HCT116 (cell line): ENCODE measurements at regions not wholly inside any gene's neighbourhood (a gene's known extent, or its start where the extent isn't known, plus 50 kb on each side); places are given as distances from the start of the nearest gene placed in this dataset.

ENCODE experiments used
- ATAC-seq: fragments of 200-7000 bp; cut with Tn5 transposase; 2 replicates; pipeline ENCODE4 v1.9.1; 2020; ENCODE audit warnings: mild to moderate bottlenecking, moderate library complexity
- BruUV-seq: library from RNA; stranded (reverse); fragments of 400-500 nt; replicated peaks from 2 replicates; lab custom pipeline; 2021; lab: Mats Ljungman, UMichigan
- CTCF ChIA-PET: fragments of 300-600 bp; sonication (Branson Sonifier 250); formaldehyde crosslinking; loops from one replicate; lab custom pipeline; 2021; ENCODE audit warnings: antibody characterized with exemption; lab: Charles Lee
- POLR2A ChIA-PET: fragments of 300-600, 350-600 bp; sonication (Branson Sonifier 250); formaldehyde crosslinking; loops from one replicate; lab custom pipeline; 2021; ENCODE audit warnings: antibody characterized with exemption; lab: Charles Lee
- RAD21 ChIA-PET, 2 experiments: fragments of 300-600 bp; sonication (Branson Sonifier 250); formaldehyde crosslinking; loops; one replicate each; lab custom pipeline; 2023; ENCODE audit warnings: low total read pairs in 2 of 2; ENCODE audit not compliant: uncharacterized antibody in 2 of 2, unreplicated experiment in 2 of 2, low non-redundant PET in 1 of 2; lab: Charles Lee
- DNase-seq: peaks from one replicate; pipeline ENCODE4 v3.0.0-alpha.2; 2010; ENCODE audit warnings: low read depth, low spot score
- H2AFZ ChIP-seq: fragments of 200-600 bp; shearing (Covaris generic), sonication (generic); 2 replicates; pipeline ENCODE4 v1.6.1; 2017; ENCODE audit warnings: low read depth, mixed run types, mixed read lengths, antibody characterized with exemption, low read length; ENCODE audit not compliant: poor library complexity, severe bottlenecking
- H3K27ac ChIP-seq: 2 replicates; pipeline ENCODE4 v1.5.1; 2012; ENCODE audit warnings: low read depth, low read length
- H3K27me3 ChIP-seq: fragments of 200-600 bp; sonication (generic); 2 replicates; pipeline ENCODE4 v1.6.1; 2016; ENCODE audit warnings: mixed run types, low read length, mixed read lengths; ENCODE audit not compliant: insufficient read depth
- H3K36me3 ChIP-seq, 2 experiments: fragments of 200-500 bp in 1 of 2; fragments of 200-600 bp in 1 of 2; sonication (Bioruptor generic) in 1 of 2; sonication (generic) in 1 of 2; 2 replicates each; pipeline versions ENCODE4 v1.5.1 to v1.6.1; 2014 to 2016; ENCODE audit warnings: low read length in 2 of 2, inconsistent platforms in 1 of 2, mixed read lengths in 1 of 2, mixed run types in 1 of 2; ENCODE audit not compliant: insufficient read depth in 2 of 2, control insufficient read depth in 1 of 2
- H3K4me1 ChIP-seq, 2 experiments: fragments of 200-600 bp in 1 of 2; sonication (generic) in 1 of 2; 2 replicates each; pipeline versions ENCODE4 v1.5.1 to v1.6.1; 2012 to 2017; ENCODE audit warnings: low read length in 2 of 2, inconsistent platforms in 1 of 2, mild to moderate bottlenecking in 1 of 2, mixed read lengths in 1 of 2, mixed run types in 1 of 2, moderate library complexity in 1 of 2; ENCODE audit not compliant: insufficient read depth in 2 of 2, control insufficient read depth in 1 of 2
- H3K4me2 ChIP-seq: fragments of 200-600 bp; sonication (generic); 2 replicates; pipeline ENCODE4 v1.6.1; 2017; ENCODE audit warnings: mixed run types, low read length, mixed read lengths
- H3K4me3 ChIP-seq, 2 experiments: fragments of 200-600 bp in 1 of 2; sonication (generic) in 1 of 2; replicated peaks in 1 of 2; 2 replicates each; pipeline ENCODE4 v1.5.1; 2011 to 2016; ENCODE audit warnings: low read length in 2 of 2, control low read depth in 1 of 2, low read depth in 1 of 2, mild to moderate bottlenecking in 1 of 2, mixed read lengths in 1 of 2, mixed run types in 1 of 2
- H3K79me2 ChIP-seq: fragments of 200-600 bp; sonication (generic); 2 replicates; pipeline ENCODE4 v1.6.1; 2017; ENCODE audit warnings: mild to moderate bottlenecking, mixed run types, low read length, moderate library complexity, mixed read lengths; ENCODE audit not compliant: insufficient read depth
- H3K9ac ChIP-seq: fragments of 200-600 bp; sonication (generic); 2 replicates; pipeline ENCODE4 v1.6.1; 2016; ENCODE audit warnings: low read length, mixed read lengths
- H3K9me2 ChIP-seq: fragments of 200-600 bp; sonication (generic), shearing (Covaris generic); 2 replicates; pipeline ENCODE4 v1.6.1; 2017; ENCODE audit warnings: mixed run types, mild to moderate bottlenecking, moderate library complexity; ENCODE audit not compliant: insufficient read depth
- H3K9me3 ChIP-seq, 2 experiments: fragments of 200-500 bp in 1 of 2; fragments of 200-600 bp in 1 of 2; sonication (Bioruptor generic) in 1 of 2; sonication (generic) in 1 of 2; 2 replicates each; pipeline ENCODE4 v1.6.1; 2014 to 2017; ENCODE audit warnings: low read length in 2 of 2, mixed read lengths in 2 of 2, inconsistent platforms in 1 of 2, low read depth in 1 of 2, mild to moderate bottlenecking in 1 of 2, mixed run types in 1 of 2, moderate library complexity in 1 of 2; ENCODE audit not compliant: control insufficient read depth in 1 of 2, insufficient read depth in 1 of 2
- H4K20me1 ChIP-seq: fragments of 200-600 bp; sonication (generic), shearing (Covaris generic); 2 replicates; pipeline ENCODE4 v1.6.1; 2017; ENCODE audit warnings: mixed run types, mild to moderate bottlenecking, moderate library complexity; ENCODE audit not compliant: insufficient read depth
- CBX3 ChIP-seq: IDR thresholded peaks from 2 replicates; pipeline ENCODE4 v1.6.1; 2012; ENCODE audit warnings: low read depth
- EGR1 ChIP-seq: IDR thresholded peaks from 2 replicates; pipeline ENCODE4 v1.6.1; 2012; ENCODE audit warnings: low read depth
- FOSL1 ChIP-seq: IDR thresholded peaks from 2 replicates; pipeline ENCODE4 v1.6.1; 2012; ENCODE audit warnings: low read depth
- SIN3A ChIP-seq: IDR thresholded peaks from 2 replicates; pipeline ENCODE4 v1.6.1; 2012; ENCODE audit warnings: low read depth
- SP1 ChIP-seq: IDR thresholded peaks from 2 replicates; pipeline ENCODE4 v1.6.1; 2012; ENCODE audit warnings: low read depth
- TCF7L2 ChIP-seq: IDR thresholded peaks from 2 replicates; pipeline ENCODE4 v1.7.0; 2011; ENCODE audit warnings: borderline replicate concordance, inconsistent platforms; ENCODE audit not compliant: insufficient read depth, insufficient read length; ENCODE audit errors: extremely low read depth
- YY1 ChIP-seq: IDR thresholded peaks from 2 replicates; pipeline ENCODE4 v1.6.1; 2011; ENCODE audit warnings: low read length, low read depth, moderate library complexity, mild to moderate bottlenecking; ENCODE audit not compliant: insufficient replicate concordance; ENCODE audit errors: extremely low read depth
- ZFX ChIP-seq: fragments of 450-650 bp; IDR thresholded peaks from 2 replicates; pipeline ENCODE4 v1.6.1; 2017
- ZNF274 ChIP-seq: fragments of 200-500 bp; sonication (Bioruptor generic); IDR thresholded peaks from 2 replicates; pipeline ENCODE4 v1.6.1; 2014; ENCODE audit warnings: mild to moderate bottlenecking, low read depth, low read length, inconsistent platforms
- intact Hi-C: fragments of 100-400 bp; cut with micrococcal nuclease; formaldehyde crosslinking; loops from 2 replicates; pipeline ENCODE4 v1.10.0; 2022
- TF ChIP-seq, protein P1 (sequence below): IDR thresholded peaks from 2 replicates; pipeline ENCODE4 v1.6.1; 2012; ENCODE audit warnings: low read depth
- TF ChIP-seq, protein P2 (sequence below), 3 experiments: fragments of 200-600 bp in 1 of 3; sonication (generic) in 1 of 3; IDR thresholded peaks in 2 of 3; conservative IDR thresholded peaks in 1 of 3; 2 replicates each; pipeline ENCODE4 v1.5.1; 2012 to 2017; ENCODE audit warnings: low read depth in 2 of 3, low read length in 2 of 3, antibody characterized with exemption in 1 of 3, borderline replicate concordance in 1 of 3, control low read depth in 1 of 3, mild to moderate bottlenecking in 1 of 3, mixed read lengths in 1 of 3, mixed run types in 1 of 3, moderate library complexity in 1 of 3; ENCODE audit not compliant: insufficient read depth in 1 of 3
- TF ChIP-seq, protein P3 (sequence below): IDR thresholded peaks from 2 replicates; pipeline ENCODE4 v1.6.1; 2011; ENCODE audit warnings: mild to moderate bottlenecking, low read length, moderate library complexity; ENCODE audit not compliant: insufficient replicate concordance; ENCODE audit errors: extremely low read depth
- TF ChIP-seq, protein P4 (sequence below): IDR thresholded peaks from 2 replicates; pipeline ENCODE4 v1.6.1; 2012

DNA sequence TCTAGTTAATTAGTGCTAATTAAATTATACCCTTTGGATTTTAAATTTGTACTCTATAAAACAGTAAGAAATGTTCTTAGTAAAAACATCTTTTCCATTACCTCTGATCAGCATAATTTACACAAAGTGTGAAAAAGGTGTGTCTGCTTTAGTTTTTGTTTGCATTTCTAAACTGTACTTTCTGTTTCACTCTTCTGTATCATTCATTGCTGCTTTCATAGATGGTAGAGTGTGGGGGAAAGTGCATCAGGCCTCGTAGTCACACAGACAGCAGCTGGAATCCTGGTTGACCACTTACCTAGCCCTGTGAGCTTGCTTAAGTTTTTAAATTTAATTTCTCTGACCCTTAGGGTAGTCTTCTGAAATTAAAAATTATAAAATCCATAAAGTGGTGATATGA, 275.4 kb upstream of the PITX2 start (continued):
- TF ChIP-seq, protein P1, sequence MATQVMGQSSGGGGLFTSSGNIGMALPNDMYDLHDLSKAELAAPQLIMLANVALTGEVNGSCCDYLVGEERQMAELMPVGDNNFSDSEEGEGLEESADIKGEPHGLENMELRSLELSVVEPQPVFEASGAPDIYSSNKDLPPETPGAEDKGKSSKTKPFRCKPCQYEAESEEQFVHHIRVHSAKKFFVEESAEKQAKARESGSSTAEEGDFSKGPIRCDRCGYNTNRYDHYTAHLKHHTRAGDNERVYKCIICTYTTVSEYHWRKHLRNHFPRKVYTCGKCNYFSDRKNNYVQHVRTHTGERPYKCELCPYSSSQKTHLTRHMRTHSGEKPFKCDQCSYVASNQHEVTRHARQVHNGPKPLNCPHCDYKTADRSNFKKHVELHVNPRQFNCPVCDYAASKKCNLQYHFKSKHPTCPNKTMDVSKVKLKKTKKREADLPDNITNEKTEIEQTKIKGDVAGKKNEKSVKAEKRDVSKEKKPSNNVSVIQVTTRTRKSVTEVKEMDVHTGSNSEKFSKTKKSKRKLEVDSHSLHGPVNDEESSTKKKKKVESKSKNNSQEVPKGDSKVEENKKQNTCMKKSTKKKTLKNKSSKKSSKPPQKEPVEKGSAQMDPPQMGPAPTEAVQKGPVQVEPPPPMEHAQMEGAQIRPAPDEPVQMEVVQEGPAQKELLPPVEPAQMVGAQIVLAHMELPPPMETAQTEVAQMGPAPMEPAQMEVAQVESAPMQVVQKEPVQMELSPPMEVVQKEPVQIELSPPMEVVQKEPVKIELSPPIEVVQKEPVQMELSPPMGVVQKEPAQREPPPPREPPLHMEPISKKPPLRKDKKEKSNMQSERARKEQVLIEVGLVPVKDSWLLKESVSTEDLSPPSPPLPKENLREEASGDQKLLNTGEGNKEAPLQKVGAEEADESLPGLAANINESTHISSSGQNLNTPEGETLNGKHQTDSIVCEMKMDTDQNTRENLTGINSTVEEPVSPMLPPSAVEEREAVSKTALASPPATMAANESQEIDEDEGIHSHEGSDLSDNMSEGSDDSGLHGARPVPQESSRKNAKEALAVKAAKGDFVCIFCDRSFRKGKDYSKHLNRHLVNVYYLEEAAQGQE, result no peak
- TF ChIP-seq EGR1 (no peak), TCF7L2 (no peak)
- TF ChIP-seq, protein P2, sequence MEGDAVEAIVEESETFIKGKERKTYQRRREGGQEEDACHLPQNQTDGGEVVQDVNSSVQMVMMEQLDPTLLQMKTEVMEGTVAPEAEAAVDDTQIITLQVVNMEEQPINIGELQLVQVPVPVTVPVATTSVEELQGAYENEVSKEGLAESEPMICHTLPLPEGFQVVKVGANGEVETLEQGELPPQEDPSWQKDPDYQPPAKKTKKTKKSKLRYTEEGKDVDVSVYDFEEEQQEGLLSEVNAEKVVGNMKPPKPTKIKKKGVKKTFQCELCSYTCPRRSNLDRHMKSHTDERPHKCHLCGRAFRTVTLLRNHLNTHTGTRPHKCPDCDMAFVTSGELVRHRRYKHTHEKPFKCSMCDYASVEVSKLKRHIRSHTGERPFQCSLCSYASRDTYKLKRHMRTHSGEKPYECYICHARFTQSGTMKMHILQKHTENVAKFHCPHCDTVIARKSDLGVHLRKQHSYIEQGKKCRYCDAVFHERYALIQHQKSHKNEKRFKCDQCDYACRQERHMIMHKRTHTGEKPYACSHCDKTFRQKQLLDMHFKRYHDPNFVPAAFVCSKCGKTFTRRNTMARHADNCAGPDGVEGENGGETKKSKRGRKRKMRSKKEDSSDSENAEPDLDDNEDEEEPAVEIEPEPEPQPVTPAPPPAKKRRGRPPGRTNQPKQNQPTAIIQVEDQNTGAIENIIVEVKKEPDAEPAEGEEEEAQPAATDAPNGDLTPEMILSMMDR (IDR thresholded peaks at IDR 0.05 in 2 of 3, conservative IDR thresholded peaks at IDR 0.05 in 1 of 3; ENCODE audit: borderline replicate concordance in 1 of 3, insufficient read depth in 1 of 3, low read depth in 2 of 3, low read length in 2 of 3), result no peak
- TF ChIP-seq, all 23 proteins: peak for 0

DNA sequence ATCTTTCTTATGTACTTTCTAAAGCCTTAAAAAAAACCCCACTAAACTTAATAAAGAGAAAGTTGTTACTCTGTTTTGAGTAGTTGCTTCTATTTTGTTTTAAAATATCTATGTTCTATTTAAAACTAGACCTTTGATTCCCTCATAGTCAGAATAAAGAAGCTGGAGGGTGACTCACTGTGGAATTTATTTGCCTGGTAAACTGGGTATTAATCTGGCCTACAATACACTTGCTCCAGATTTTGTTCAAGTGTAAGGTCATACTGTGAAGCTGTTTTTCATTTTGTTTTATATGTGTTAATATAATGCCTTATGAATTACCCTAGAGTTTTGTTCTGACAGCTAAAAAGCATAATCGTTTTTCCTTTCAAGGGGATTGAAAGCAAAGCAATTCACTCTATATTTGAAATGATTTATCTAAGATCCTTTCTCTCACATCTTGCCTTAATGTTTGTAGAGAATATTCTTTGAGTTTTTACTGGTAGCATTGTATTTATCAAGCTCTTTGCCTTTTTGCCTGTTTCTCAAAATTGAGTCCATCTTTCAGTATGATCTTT, 277.4 kb upstream of the PITX2 start:
- Histone ChIP-seq H4K20me1 (no peaks in the 10 kb centered on the region), H3K27me3 (no peaks in the 10 kb centered on the region), H3K9me3 (no peaks in the 10 kb centered on the region), H3K4me2 (no peak overlapping the region), H3K4me1 (0 out of 4 replicates have a peak, but pooled peaks cover 0 to 3% of the 10 kb centered on the region in 2 experiments), H3K9ac (no peak overlapping the region), H3K79me2 (no peaks in the 10 kb centered on the region), H3K4me3 (no peak overlapping the region), H3K36me3 (no peaks in the 10 kb centered on the region), H2AFZ (no peak overlapping the region), H3K9me2 (no peaks in the 10 kb centered on the region), H3K27ac (no peak overlapping the region)
- intact Hi-C loops, result no loop called here
- BruUV-seq, result no TSS peak
- POLR2A ChIA-PET, result no interaction called here
- no peak for ATAC-seq
- CTCF ChIA-PET, result no interaction called here
- RAD21 ChIA-PET, result no interaction called here
- no peak for DNase-seq
- TF ChIP-seq SP1, result no peak
- TF ChIP-seq TCF7L2, result no peak
- TF ChIP-seq SIN3A, result no peak
- TF ChIP-seq CBX3, result no peak
- TF ChIP-seq FOSL1, result no peak
- TF ChIP-seq, protein P3, sequence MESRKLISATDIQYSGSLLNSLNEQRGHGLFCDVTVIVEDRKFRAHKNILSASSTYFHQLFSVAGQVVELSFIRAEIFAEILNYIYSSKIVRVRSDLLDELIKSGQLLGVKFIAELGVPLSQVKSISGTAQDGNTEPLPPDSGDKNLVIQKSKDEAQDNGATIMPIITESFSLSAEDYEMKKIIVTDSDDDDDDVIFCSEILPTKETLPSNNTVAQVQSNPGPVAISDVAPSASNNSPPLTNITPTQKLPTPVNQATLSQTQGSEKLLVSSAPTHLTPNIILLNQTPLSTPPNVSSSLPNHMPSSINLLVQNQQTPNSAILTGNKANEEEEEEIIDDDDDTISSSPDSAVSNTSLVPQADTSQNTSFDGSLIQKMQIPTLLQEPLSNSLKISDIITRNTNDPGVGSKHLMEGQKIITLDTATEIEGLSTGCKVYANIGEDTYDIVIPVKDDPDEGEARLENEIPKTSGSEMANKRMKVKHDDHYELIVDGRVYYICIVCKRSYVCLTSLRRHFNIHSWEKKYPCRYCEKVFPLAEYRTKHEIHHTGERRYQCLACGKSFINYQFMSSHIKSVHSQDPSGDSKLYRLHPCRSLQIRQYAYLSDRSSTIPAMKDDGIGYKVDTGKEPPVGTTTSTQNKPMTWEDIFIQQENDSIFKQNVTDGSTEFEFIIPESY, result no peak
- TF ChIP-seq, protein P2 (IDR thresholded peaks at IDR 0.05 in 2 of 3, conservative IDR thresholded peaks at IDR 0.05 in 1 of 3; ENCODE audit: borderline replicate concordance in 1 of 3, insufficient read depth in 1 of 3, low read depth in 2 of 3, low read length in 2 of 3), result no peak
- TF ChIP-seq, protein P4, sequence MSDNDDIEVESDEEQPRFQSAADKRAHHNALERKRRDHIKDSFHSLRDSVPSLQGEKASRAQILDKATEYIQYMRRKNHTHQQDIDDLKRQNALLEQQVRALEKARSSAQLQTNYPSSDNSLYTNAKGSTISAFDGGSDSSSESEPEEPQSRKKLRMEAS, result no peak
- TF ChIP-seq ZNF274, result no peak
- no peak for TF ChIP-seq ZFX
- TF ChIP-seq YY1, result no peak
